ENCODE measurements at regions not wholly inside any gene's neighbourhood (a gene's known extent, or its start where the extent isn't known, plus 50 kb on each side); places are given as distances from the start of the nearest gene placed in this dataset.

DNA sequence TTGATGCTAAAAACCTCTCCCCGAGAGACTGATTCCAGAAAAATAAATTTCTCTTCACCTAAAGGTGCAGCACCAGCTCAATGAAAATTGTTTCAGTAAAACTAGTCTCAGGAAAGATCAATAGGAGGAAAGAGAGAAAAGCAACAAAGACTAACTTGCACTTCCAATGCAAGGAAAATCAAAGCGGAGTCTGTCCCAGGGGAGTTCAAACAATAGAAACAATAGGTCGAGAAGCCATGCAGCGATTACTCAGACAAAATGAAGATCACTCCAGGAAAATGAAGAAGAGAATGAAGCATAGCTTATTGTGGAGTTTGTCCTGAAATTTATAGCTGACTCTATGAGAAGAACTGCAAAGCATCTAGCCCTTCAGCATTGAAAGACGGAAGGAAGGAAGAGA lies 105.1 kb upstream of the FRMD4B start:
- TF ChIP-seq, protein P1, sequence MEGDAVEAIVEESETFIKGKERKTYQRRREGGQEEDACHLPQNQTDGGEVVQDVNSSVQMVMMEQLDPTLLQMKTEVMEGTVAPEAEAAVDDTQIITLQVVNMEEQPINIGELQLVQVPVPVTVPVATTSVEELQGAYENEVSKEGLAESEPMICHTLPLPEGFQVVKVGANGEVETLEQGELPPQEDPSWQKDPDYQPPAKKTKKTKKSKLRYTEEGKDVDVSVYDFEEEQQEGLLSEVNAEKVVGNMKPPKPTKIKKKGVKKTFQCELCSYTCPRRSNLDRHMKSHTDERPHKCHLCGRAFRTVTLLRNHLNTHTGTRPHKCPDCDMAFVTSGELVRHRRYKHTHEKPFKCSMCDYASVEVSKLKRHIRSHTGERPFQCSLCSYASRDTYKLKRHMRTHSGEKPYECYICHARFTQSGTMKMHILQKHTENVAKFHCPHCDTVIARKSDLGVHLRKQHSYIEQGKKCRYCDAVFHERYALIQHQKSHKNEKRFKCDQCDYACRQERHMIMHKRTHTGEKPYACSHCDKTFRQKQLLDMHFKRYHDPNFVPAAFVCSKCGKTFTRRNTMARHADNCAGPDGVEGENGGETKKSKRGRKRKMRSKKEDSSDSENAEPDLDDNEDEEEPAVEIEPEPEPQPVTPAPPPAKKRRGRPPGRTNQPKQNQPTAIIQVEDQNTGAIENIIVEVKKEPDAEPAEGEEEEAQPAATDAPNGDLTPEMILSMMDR (IDR thresholded peaks at IDR 0.05; ENCODE audit: poor library complexity), result no peak
- no peak for TF ChIP-seq EZH2 (IDR thresholded peaks at IDR 0.05; ENCODE audit: borderline replicate concordance)
- TF ChIP-seq EZH2phosphoT487 (IDR thresholded peaks at IDR 0.05; ENCODE audit: low read depth, severe bottlenecking, unreplicated experiment), result no peak

All from hepatocyte (in vitro differentiated cells).